ENCODE measurements at regions not wholly inside any gene's neighbourhood (a gene's known extent, or its start where the extent isn't known, plus 50 kb on each side); places are given as distances from the start of the nearest gene placed in this dataset.
A peak's percentile ranks its signal among the peaks of the same experiment; 100 is the strongest.

GRCh38 chr7:131107337-131108211 lies 220.1 kb upstream of the MKLN1 start:
- TF ChIP-seq TAF1 (IDR thresholded peaks at IDR 0.05; ENCODE audit: low read depth, low read length) (peak; percentile 50; the same call in 1 of the 2 replicates), POLR2A (IDR thresholded peaks at IDR 0.05; ENCODE audit: low read depth, low read length) (peak; percentile 87), POLR2AphosphoS5 (IDR thresholded peaks at IDR 0.05; ENCODE audit: low read depth, low read length) (peak; percentile 86)
